IMR-90 (cell line): ENCODE measurements at regions not wholly inside any gene's neighbourhood (a gene's known extent, or its start where the extent isn't known, plus 50 kb on each side); places are given as distances from the start of the nearest gene placed in this dataset.

Experiments
- POLR2A ChIP-seq: IDR thresholded peaks from 2 replicates; pipeline ENCODE4 v1.6.1; 2012; ENCODE audit warnings: mild to moderate bottlenecking, low read depth, low read length
- RAD21 ChIP-seq: IDR thresholded peaks from 2 replicates; pipeline ENCODE4 v1.6.1; 2012; ENCODE audit warnings: low read length, improper control_type of control experiment
- RCOR1 ChIP-seq: IDR thresholded peaks from 2 replicates; pipeline ENCODE4 v1.6.1; 2012; ENCODE audit warnings: mild to moderate bottlenecking, low read length, improper control_type of control experiment; ENCODE audit not compliant: insufficient replicate concordance
- RFX5 ChIP-seq: IDR thresholded peaks from 2 replicates; pipeline ENCODE4 v1.8.0; 2012; ENCODE audit warnings: low read depth, mild to moderate bottlenecking, low read length, moderate library complexity
- SMC3 ChIP-seq: fragments of 150-350 bp; IDR thresholded peaks from 2 replicates; pipeline ENCODE4 v1.6.1; 2016; ENCODE audit warnings: low read depth, mild to moderate bottlenecking, antibody characterized with exemption, low read length, moderate library complexity
- TF ChIP-seq, protein P1 (sequence below): conservative IDR thresholded peaks from 2 replicates; pipeline ENCODE4 v1.5.1; 2012; ENCODE audit warnings: mild to moderate bottlenecking, low read depth, low read length, improper control_type of control experiment

DNA sequence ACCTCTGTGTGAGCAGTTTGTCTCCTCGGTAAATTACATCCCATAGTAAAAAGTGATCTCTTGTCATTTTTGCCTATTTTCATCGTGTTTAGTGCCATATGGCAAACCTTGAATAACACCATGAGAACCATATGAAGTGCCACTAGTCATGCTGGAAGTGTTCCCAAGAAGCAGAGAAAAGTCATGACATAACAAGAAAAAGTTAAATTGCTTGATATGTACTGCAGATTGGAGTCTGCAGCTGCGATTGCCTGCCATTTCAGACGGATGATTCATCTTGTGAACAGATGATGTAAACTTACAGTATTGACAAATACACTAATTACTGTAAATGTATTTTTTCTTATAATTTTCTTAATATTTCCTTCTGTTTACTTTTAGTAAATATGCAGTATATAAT lies 846.7 kb downstream of the BCL11A start:
- TF ChIP-seq, protein P1, sequence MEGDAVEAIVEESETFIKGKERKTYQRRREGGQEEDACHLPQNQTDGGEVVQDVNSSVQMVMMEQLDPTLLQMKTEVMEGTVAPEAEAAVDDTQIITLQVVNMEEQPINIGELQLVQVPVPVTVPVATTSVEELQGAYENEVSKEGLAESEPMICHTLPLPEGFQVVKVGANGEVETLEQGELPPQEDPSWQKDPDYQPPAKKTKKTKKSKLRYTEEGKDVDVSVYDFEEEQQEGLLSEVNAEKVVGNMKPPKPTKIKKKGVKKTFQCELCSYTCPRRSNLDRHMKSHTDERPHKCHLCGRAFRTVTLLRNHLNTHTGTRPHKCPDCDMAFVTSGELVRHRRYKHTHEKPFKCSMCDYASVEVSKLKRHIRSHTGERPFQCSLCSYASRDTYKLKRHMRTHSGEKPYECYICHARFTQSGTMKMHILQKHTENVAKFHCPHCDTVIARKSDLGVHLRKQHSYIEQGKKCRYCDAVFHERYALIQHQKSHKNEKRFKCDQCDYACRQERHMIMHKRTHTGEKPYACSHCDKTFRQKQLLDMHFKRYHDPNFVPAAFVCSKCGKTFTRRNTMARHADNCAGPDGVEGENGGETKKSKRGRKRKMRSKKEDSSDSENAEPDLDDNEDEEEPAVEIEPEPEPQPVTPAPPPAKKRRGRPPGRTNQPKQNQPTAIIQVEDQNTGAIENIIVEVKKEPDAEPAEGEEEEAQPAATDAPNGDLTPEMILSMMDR, result no peak
- TF ChIP-seq RCOR1 (no peak), POLR2A (no peak), RAD21 (no peak), RFX5 (no peak), SMC3 (no peak)
